B cell (primary cell): ENCODE measurements at regions not wholly inside any gene's neighbourhood (a gene's known extent, or its start where the extent isn't known, plus 50 kb on each side); places are given as distances from the start of the nearest gene placed in this dataset.

ENCODE experiments used
- ATAC-seq: fragments of 200-7000 bp; cut with Tn5 transposase; one replicate; pipeline ENCODE4 v1.10.0; 2021; ENCODE audit warnings: low read depth, mild to moderate bottlenecking, moderate number of reproducible peaks, moderate library complexity
- CTCF ChIA-PET: fragments of 350-600 bp; sonication (Branson Sonifier 250); formaldehyde crosslinking; loops from one replicate; lab custom pipeline; 2021; ENCODE audit warnings: antibody characterized with exemption, inconsistent platforms; lab: Charles Lee
- POLR2A ChIA-PET: fragments of 350-600 bp; sonication (Branson Sonifier 250); formaldehyde crosslinking; loops from one replicate; lab custom pipeline; 2021; ENCODE audit warnings: antibody characterized with exemption; lab: Charles Lee
- DNase-seq: peaks from one replicate; pipeline ENCODE4 v3.0.0; 2013
- H2AFZ ChIP-seq: 2 replicates; pipeline ENCODE4 v1.6.1; 2012; ENCODE audit warnings: mild to moderate bottlenecking, low read depth, low read length; ENCODE audit not compliant: insufficient read depth, poor library complexity, severe bottlenecking
- H3K27ac ChIP-seq, 2 donors: 1 replicate in 1 of 2; 2 replicates in 1 of 2; pipeline ENCODE4 v1.5.1; 2012 to 2013; ENCODE audit warnings: low read length in 2 of 2, mild to moderate bottlenecking in 2 of 2, moderate library complexity in 1 of 2
- H3K27me3 ChIP-seq, 4 experiments: fragments of 200-600 bp in 1 of 4; sonication (generic) in 1 of 4; replicated peaks in 1 of 4; 1 replicate in 2 of 4; 2 replicates in 2 of 4; pipeline versions ENCODE4 v1.6.1 to v1.7.0; 2013 to 2016; ENCODE audit warnings: low read length in 3 of 4, mild to moderate bottlenecking in 2 of 4, mixed read lengths in 1 of 4, moderate library complexity in 1 of 4; ENCODE audit not compliant: insufficient read depth in 4 of 4, control insufficient read depth in 3 of 4; ENCODE audit errors: control extremely low read depth in 1 of 4
- H3K36me3 ChIP-seq, 2 experiments: replicated peaks in 1 of 2; 1 replicate in 1 of 2; 2 replicates in 1 of 2; pipeline versions ENCODE4 v1.6.1 to v1.7.1; 2013; ENCODE audit warnings: low read length in 1 of 2; ENCODE audit not compliant: insufficient read depth in 2 of 2, control insufficient read depth in 1 of 2; ENCODE audit errors: control extremely low read depth in 1 of 2, extremely low read depth in 1 of 2
- H3K4me1 ChIP-seq, 2 donors: fragments of 200-600 bp in 1 of 2; sonication (generic) in 1 of 2; 1 replicate in 1 of 2; 2 replicates in 1 of 2; pipeline versions ENCODE4 v1.5.1 to v1.6.1; 2013 to 2017; ENCODE audit warnings: low read length in 2 of 2; ENCODE audit not compliant: control insufficient read depth in 2 of 2, insufficient read depth in 2 of 2
- H3K4me2 ChIP-seq: replicated peaks from 2 replicates; pipeline ENCODE3; 2012; ENCODE audit warnings: mild to moderate bottlenecking, low read depth, low read length; ENCODE audit not compliant: poor library complexity, severe bottlenecking
- H3K4me3 ChIP-seq, 5 experiments: fragments of 200-600 bp in 1 of 5; sonication (generic) in 1 of 5; 1 replicate in 3 of 5; 2 replicates in 2 of 5; pipeline versions ENCODE4 v1.5.1 to v1.7.0; 2011 to 2016; ENCODE audit warnings: low read length in 4 of 5, mild to moderate bottlenecking in 4 of 5, low read depth in 2 of 5, control low read depth in 1 of 5, moderate library complexity in 1 of 5; ENCODE audit not compliant: insufficient read depth in 1 of 5; ENCODE audit errors: control extremely low read depth in 1 of 5, extremely low read depth in 1 of 5
- H3K79me2 ChIP-seq: fragments of 200-600 bp; sonication (generic); one replicate; pipeline ENCODE4 v1.6.0; 2016; ENCODE audit warnings: low read length; ENCODE audit not compliant: control insufficient read depth, insufficient read depth
- H3K9ac ChIP-seq: fragments of 200-600 bp; sonication (generic); 2 replicates; pipeline ENCODE4 v1.6.1; 2017; ENCODE audit warnings: mild to moderate bottlenecking, low read length, moderate library complexity
- H3K9me3 ChIP-seq, 3 donors: one replicate each; pipeline versions ENCODE4 v1.6.1 to v1.7.1; 2013; ENCODE audit warnings: low read length in 2 of 3; ENCODE audit not compliant: control insufficient read depth in 2 of 3, insufficient read depth in 1 of 3; ENCODE audit errors: control extremely low read depth in 1 of 3
- H4K20me1 ChIP-seq: 2 replicates; pipeline ENCODE4 v1.6.0; 2012; ENCODE audit warnings: mild to moderate bottlenecking, low read length; ENCODE audit not compliant: insufficient read depth, control insufficient read depth, poor library complexity, severe bottlenecking
- H3K27ac Mint-ChIP-seq: one replicate; pipeline ENCODE4 v1.8.0; 2021; ENCODE audit warnings: mixed read lengths
- H3K27me3 Mint-ChIP-seq: one replicate; pipeline ENCODE4 v1.8.0; 2021; ENCODE audit warnings: mixed read lengths
- H3K4me1 Mint-ChIP-seq: one replicate; pipeline ENCODE4 v1.8.0; 2021; ENCODE audit warnings: mixed read lengths
- H3K4me3 Mint-ChIP-seq: one replicate; pipeline ENCODE4 v1.8.0; 2021; ENCODE audit warnings: mixed read lengths
- H3K9me3 Mint-ChIP-seq: one replicate; pipeline ENCODE4 v1.8.0; 2022; ENCODE audit warnings: mixed read lengths; ENCODE audit not compliant: insufficient read depth
- CTCF ChIP-seq: fragments of 200-600 bp; IDR thresholded peaks from one replicate; pipeline ENCODE4 v1.8.0; 2022; ENCODE audit warnings: antibody characterized with exemption, mild to moderate bottlenecking
- EZH2 ChIP-seq: IDR thresholded peaks from 2 replicates; pipeline ENCODE4 v1.6.1; 2012; ENCODE audit warnings: borderline replicate concordance, low read depth, mild to moderate bottlenecking, moderate library complexity, low read length; ENCODE audit not compliant: insufficient read depth, poor library complexity, severe bottlenecking
- WGBS: methylation state at CpG from one replicate; pipeline ENCODE4 v1.1.5; 2013; ENCODE audit warnings: missing lambda C conversion rate; ENCODE audit not compliant: insufficient coverage; 5-methylcytosine and 5-hydroxymethylcytosine counted together
- intact Hi-C: fragments of 100-400 bp; cut with micrococcal nuclease; formaldehyde crosslinking; loops from one replicate; pipeline ENCODE4 v1.10.0; 2022

- Histone ChIP-seq H3K4me2 (no peak overlapping the region), H3K27ac (no peak overlapping the region), H4K20me1 (no peaks in the 10 kb centered on the region), H3K36me3 (no peaks in the 10 kb centered on the region), H3K9me3 (no peaks in the 10 kb centered on the region), H3K9ac (no peak overlapping the region), H3K79me2 (no peaks in the 10 kb centered on the region), H3K4me1 (no peaks in the 10 kb centered on the region), H2AFZ (no peak overlapping the region), H3K4me3 (no peak overlapping the region), H3K27me3 (peaks cover 0 to 13% (median 11%) of the 10 kb centered on the region in 4 experiments)
- H3K27me3 Mint-ChIP-seq: peaks cover 40% of the 10 kb centered on the region
- H3K4me3 Mint-ChIP-seq: no peak overlapping the region
- no peaks in the 10 kb centered on the region for H3K9me3 Mint-ChIP-seq
- intact Hi-C loops: no loop called here
- WGBS: 35% methylated on average over 2 of the region's 9 CpGs
- ChIA-PET POLR2A (no interaction called here), CTCF (no interaction called here)
- H3K4me1 Mint-ChIP-seq: no peaks in the 10 kb centered on the region
- DNase-seq: no peak
- TF ChIP-seq CTCF (no peak), EZH2 (no peak)
- H3K27ac Mint-ChIP-seq: no peak overlapping the region
- ATAC-seq: no peak
These were observed 64.3 kb upstream of the UNC93A start for GRCh38 chr6:167226791-167227190.

GRCh38 chr6:167227984-167228383, 63.1 kb upstream of the UNC93A start:
- Histone ChIP-seq H3K27ac (no peak overlapping the region), H3K4me2 (no peak overlapping the region), H3K4me3 (no peak overlapping the region), H3K36me3 (no peaks in the 10 kb centered on the region), H3K9me3 (no peaks in the 10 kb centered on the region), H3K79me2 (no peaks in the 10 kb centered on the region), H3K27me3 (peaks cover 0 to 13% (median 11%) of the 10 kb centered on the region in 4 experiments), H3K9ac (no peak overlapping the region), H4K20me1 (no peaks in the 10 kb centered on the region), H3K4me1 (no peaks in the 10 kb centered on the region), H2AFZ (no peak overlapping the region)
- CTCF ChIA-PET: interaction anchor here (1.5 kb wide), 1 partner anchor 9 kb away, joined by 4 read pairs; no protein-coding TSS in a partner anchor
- Mint-ChIP-seq H3K9me3 (no peaks in the 10 kb centered on the region), H3K4me1 (no peaks in the 10 kb centered on the region), H3K27ac (no peak overlapping the region), H3K4me3 (no peak overlapping the region), H3K27me3 (peaks cover 47% of the 10 kb centered on the region)
- no peak for DNase-seq
- TF ChIP-seq EZH2: no peak
- no peak for TF ChIP-seq CTCF
- intact Hi-C loops: no loop called here
- ATAC-seq: no peak
- POLR2A ChIA-PET: no interaction called here
- WGBS: 73% methylated on average over 6 of the region's 7 CpGs
